ENCODE measurements at regions not wholly inside any gene's neighbourhood (a gene's known extent, or its start where the extent isn't known, plus 50 kb on each side); places are given as distances from the start of the nearest gene placed in this dataset.

DNA sequence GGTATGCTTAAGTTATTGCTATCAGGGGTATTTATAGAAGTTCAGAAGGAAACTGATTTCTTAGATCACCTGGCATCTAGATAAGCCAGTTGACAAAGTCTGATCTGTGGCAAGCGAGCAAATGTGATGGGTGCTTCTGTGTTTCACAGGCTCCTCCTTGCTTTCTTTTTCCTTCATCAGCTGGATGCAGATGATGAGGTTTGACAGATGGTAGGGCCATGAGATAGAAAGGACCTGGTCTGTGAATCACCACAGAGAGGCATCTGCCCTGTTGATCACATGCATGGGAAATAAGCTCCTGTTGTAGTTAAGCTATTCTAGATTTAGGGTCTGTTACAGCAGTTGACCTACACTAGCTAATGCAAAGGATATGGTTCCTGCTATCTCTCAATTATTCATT is 372.0 kb downstream of the NEK10 start:
- H3K79me2 ChIP-seq (ENCODE audit: control insufficient read depth, low read length) = no peaks in the 10 kb centered on the region
- no peaks in the 10 kb centered on the region for H3K27me3 ChIP-seq (ENCODE audit: control insufficient read depth, low read length)
- no peaks in the 10 kb centered on the region for H3K9me2 ChIP-seq (replicated peaks; ENCODE audit: control insufficient read depth, low read length)
- TF ChIP-seq EZH2phosphoT487 (IDR thresholded peaks at IDR 0.05; ENCODE audit: borderline replicate concordance, low read length) = no peak
- TF ChIP-seq, protein P1, sequence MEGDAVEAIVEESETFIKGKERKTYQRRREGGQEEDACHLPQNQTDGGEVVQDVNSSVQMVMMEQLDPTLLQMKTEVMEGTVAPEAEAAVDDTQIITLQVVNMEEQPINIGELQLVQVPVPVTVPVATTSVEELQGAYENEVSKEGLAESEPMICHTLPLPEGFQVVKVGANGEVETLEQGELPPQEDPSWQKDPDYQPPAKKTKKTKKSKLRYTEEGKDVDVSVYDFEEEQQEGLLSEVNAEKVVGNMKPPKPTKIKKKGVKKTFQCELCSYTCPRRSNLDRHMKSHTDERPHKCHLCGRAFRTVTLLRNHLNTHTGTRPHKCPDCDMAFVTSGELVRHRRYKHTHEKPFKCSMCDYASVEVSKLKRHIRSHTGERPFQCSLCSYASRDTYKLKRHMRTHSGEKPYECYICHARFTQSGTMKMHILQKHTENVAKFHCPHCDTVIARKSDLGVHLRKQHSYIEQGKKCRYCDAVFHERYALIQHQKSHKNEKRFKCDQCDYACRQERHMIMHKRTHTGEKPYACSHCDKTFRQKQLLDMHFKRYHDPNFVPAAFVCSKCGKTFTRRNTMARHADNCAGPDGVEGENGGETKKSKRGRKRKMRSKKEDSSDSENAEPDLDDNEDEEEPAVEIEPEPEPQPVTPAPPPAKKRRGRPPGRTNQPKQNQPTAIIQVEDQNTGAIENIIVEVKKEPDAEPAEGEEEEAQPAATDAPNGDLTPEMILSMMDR (IDR thresholded peaks at IDR 0.05; ENCODE audit: low read depth, low read length, poor library complexity, severe bottlenecking) = no peak
- no peaks in the 10 kb centered on the region for H3K4me1 ChIP-seq (ENCODE audit: control insufficient read depth, low read length)
- H4K20me1 ChIP-seq (ENCODE audit: control insufficient read depth, insufficient read depth, low read depth, low read length) = no peaks in the 10 kb centered on the region
- H3K4me3 ChIP-seq (ENCODE audit: low read length) = no peak overlapping the region
- H3K9me3 ChIP-seq (ENCODE audit: control insufficient read depth, insufficient read depth, low read length) = no peaks in the 10 kb centered on the region
- H3F3A ChIP-seq (ENCODE audit: control insufficient read depth, insufficient read depth) = no peaks in the 10 kb centered on the region
- H3K27ac ChIP-seq (ENCODE audit: low read depth, low read length) = no peak overlapping the region
- no peak overlapping the region for H3K4me2 ChIP-seq (ENCODE audit: low read length)
- H3K36me3 ChIP-seq (ENCODE audit: control insufficient read depth, low read length) = no peaks in the 10 kb centered on the region

DNA sequence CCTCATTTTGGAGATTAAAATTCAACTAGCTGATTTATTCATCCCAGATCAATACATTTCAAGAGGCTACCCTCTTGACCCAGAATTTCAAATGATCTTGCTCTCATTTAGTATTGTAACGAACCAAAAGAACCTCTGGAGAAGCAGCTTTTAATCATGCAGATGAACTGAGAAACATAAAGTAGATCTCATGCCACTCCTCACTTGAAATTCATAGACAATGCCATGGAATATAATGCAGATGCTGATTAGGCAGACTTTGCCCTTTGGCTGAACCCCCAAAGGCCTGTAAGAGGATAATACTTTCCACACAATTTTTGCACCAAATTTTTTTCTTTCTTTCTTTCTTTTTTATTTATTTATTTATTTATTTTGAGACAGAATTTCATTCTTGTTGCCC is 358.3 kb downstream of the NEK10 start:
- H4K20me1 ChIP-seq (ENCODE audit: control insufficient read depth, insufficient read depth, low read depth, low read length) = no peaks in the 10 kb centered on the region
- no peak overlapping the region for H3K27ac ChIP-seq (ENCODE audit: low read depth, low read length)
- H3K27me3 ChIP-seq (ENCODE audit: control insufficient read depth, low read length) = no peaks in the 10 kb centered on the region
- H3K4me3 ChIP-seq (ENCODE audit: low read length) = no peak overlapping the region
- H3K79me2 ChIP-seq (ENCODE audit: control insufficient read depth, low read length) = no peaks in the 10 kb centered on the region
- H3K36me3 ChIP-seq (ENCODE audit: control insufficient read depth, low read length) = no peaks in the 10 kb centered on the region
- H3F3A ChIP-seq (ENCODE audit: control insufficient read depth, insufficient read depth) = no peaks in the 10 kb centered on the region
- no peaks in the 10 kb centered on the region for H3K9me2 ChIP-seq (replicated peaks; ENCODE audit: control insufficient read depth, low read length)
- TF ChIP-seq, protein P1 (IDR thresholded peaks at IDR 0.05; ENCODE audit: low read depth, low read length, poor library complexity, severe bottlenecking) = no peak
- no peak for TF ChIP-seq EZH2phosphoT487 (IDR thresholded peaks at IDR 0.05; ENCODE audit: borderline replicate concordance, low read length)
- no peak overlapping the region for H3K4me2 ChIP-seq (ENCODE audit: low read length)
- no peaks in the 10 kb centered on the region for H3K9me3 ChIP-seq (ENCODE audit: control insufficient read depth, insufficient read depth, low read length)
- 0 out of 2 replicates have a peak, but pooled peaks cover 3% of the 10 kb centered on the region for H3K4me1 ChIP-seq (ENCODE audit: control insufficient read depth, low read length)

GRCh38 chr3:27022096-27022761 is 347.0 kb downstream of the NEK10 start:
- Histone ChIP-seq H4K20me1 (ENCODE audit: control insufficient read depth, insufficient read depth, low read depth, low read length) (no peaks in the 10 kb centered on the region), H3F3A (ENCODE audit: control insufficient read depth, insufficient read depth) (no peaks in the 10 kb centered on the region), H3K27me3 (ENCODE audit: control insufficient read depth, low read length) (no peaks in the 10 kb centered on the region), H3K9me2 (replicated peaks; ENCODE audit: control insufficient read depth, low read length) (no peaks in the 10 kb centered on the region), H3K4me3 (ENCODE audit: low read length) (no peak overlapping the region), H3K9me3 (ENCODE audit: control insufficient read depth, insufficient read depth, low read length) (no peaks in the 10 kb centered on the region), H3K4me1 (ENCODE audit: control insufficient read depth, low read length) (no peaks in the 10 kb centered on the region), H3K36me3 (ENCODE audit: control insufficient read depth, low read length) (no peaks in the 10 kb centered on the region), H3K27ac (ENCODE audit: low read depth, low read length) (no peak overlapping the region), H3K4me2 (ENCODE audit: low read length) (no peak overlapping the region), H3K79me2 (ENCODE audit: control insufficient read depth, low read length) (no peaks in the 10 kb centered on the region)
- TF ChIP-seq EZH2phosphoT487 (IDR thresholded peaks at IDR 0.05; ENCODE audit: borderline replicate concordance, low read length) = no peak
- TF ChIP-seq, protein P1 (IDR thresholded peaks at IDR 0.05; ENCODE audit: low read depth, low read length, poor library complexity, severe bottlenecking) = no peak

All from DOHH2 (cell line).